Choroid plexus epithelial cell (primary cell): ENCODE measurements at regions not wholly inside any gene's neighbourhood (a gene's known extent, or its start where the extent isn't known, plus 50 kb on each side); places are given as distances from the start of the nearest gene placed in this dataset.

Experiments
- DNase-seq: peaks from one replicate; pipeline ENCODE4 v3.0.0-alpha.2; 2010; ENCODE audit warnings: low read depth
- H3K4me3 ChIP-seq: 2 replicates; pipeline ENCODE4 v1.5.1; 2011; ENCODE audit warnings: low read depth, mild to moderate bottlenecking, control low read depth, low read length, moderate library complexity
- TF ChIP-seq, protein P1 (sequence below): conservative IDR thresholded peaks from 2 replicates; pipeline ENCODE4 v1.5.1; 2011; ENCODE audit warnings: low read depth, mild to moderate bottlenecking, control low read depth, inconsistent platforms, low read length, moderate library complexity

DNA sequence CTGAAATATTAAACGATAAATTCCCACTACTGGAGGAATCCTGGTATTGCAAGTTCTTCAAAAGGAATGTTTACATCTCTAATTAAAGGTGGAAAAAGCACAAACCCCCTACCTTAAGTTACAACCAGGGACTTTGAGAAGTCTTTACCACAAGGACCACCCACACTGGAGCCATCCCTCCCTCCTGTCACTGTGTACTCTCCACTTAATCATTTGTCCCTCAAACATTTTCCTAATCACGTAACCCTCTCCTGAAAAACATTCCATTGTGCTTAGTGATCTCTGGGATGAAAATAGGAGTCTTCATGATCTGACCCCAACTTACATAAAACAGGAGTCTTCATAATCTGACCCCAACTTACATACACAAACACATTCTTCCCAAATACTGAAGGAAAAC, 85.7 kb downstream of the SUCLG1 start:
- no peak for DNase-seq
- H3K4me3 ChIP-seq = no peak overlapping the region
- TF ChIP-seq, protein P1, sequence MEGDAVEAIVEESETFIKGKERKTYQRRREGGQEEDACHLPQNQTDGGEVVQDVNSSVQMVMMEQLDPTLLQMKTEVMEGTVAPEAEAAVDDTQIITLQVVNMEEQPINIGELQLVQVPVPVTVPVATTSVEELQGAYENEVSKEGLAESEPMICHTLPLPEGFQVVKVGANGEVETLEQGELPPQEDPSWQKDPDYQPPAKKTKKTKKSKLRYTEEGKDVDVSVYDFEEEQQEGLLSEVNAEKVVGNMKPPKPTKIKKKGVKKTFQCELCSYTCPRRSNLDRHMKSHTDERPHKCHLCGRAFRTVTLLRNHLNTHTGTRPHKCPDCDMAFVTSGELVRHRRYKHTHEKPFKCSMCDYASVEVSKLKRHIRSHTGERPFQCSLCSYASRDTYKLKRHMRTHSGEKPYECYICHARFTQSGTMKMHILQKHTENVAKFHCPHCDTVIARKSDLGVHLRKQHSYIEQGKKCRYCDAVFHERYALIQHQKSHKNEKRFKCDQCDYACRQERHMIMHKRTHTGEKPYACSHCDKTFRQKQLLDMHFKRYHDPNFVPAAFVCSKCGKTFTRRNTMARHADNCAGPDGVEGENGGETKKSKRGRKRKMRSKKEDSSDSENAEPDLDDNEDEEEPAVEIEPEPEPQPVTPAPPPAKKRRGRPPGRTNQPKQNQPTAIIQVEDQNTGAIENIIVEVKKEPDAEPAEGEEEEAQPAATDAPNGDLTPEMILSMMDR = no peak

GRCh38 chr2:84362541-84362940, 96.5 kb downstream of the SUCLG1 start:
- no peak overlapping the region for H3K4me3 ChIP-seq
- TF ChIP-seq, protein P1 = no peak
- no peak for DNase-seq

- H3K4me3 ChIP-seq = no peak overlapping the region
- DNase-seq = no peak
These were observed 121.0 kb downstream of the SUCLG1 start for GRCh38 chr2:84338069-84338468.

DNA sequence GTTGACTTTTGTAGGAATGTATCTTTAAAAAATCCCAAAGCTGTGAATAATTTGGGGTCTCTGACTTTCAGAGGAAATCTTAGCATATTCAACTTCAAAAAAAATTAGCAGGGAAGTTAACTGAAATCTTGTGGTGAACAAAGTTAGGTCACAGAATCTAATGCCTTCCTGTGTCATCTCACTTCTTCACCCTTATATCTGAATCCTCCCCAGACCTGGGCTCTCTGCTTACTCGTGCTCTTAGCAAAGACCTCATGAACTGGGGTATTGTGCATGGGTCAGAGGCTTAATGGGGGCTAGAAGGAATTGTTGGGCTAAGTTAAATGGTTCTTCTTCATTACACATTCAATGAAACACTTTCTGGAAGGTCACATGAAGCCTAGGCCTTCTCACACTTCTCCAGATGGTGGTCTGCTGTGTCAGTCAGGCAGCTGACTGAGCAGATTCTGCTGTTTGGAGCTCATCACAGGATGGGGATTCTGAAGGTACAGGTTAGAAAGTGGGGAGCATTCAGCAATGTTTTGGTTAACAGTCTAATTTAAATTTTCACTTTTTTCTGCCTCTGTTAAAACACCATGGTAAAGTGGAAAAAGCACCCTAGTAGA, 131.3 kb downstream of the SUCLG1 start:
- H3K4me3 ChIP-seq = no peak overlapping the region
- TF ChIP-seq, protein P1 = no peak
- DNase-seq = no peak

More at GRCh38 chr2:84338069-84338468, 121.0 kb downstream of the SUCLG1 start:
- TF ChIP-seq, protein P1 = no peak

- H3K4me3 ChIP-seq = no peak overlapping the region
- no peak for DNase-seq
- TF ChIP-seq, protein P1 = no peak
These were observed 132.1 kb downstream of the SUCLG1 start for GRCh38 chr2:84326831-84327432.

- TF ChIP-seq, protein P1 = no peak
- no peak overlapping the region for H3K4me3 ChIP-seq
- DNase-seq = no peak
These were observed 135.2 kb downstream of the SUCLG1 start for GRCh38 chr2:84323890-84324289.

GRCh38 chr2:84320940-84321339, 138.1 kb downstream of the SUCLG1 start:
- DNase-seq = no peak
- no peak overlapping the region for H3K4me3 ChIP-seq
- TF ChIP-seq, protein P1 = no peak
